NCI-H2107 treated with DMSO at 0.1 percent for 48 hours (cell line): ENCODE measurements at regions not wholly inside any gene's neighbourhood (a gene's known extent, or its start where the extent isn't known, plus 50 kb on each side); places are given as distances from the start of the nearest gene placed in this dataset.

Experiments
- DNase-seq: peaks from one replicate; lab custom pipeline; 2025; ENCODE audit not compliant: unreplicated experiment; lab: John Stamatoyannopoulos, UW

GRCh38 chr13:32859707-32860292, 156.4 kb upstream of the KL start:
- no peak for DNase-seq

- DNase-seq: no peak
Observed at GRCh38 chr13:32861304-32861703, 154.9 kb upstream of the KL start.

- DNase-seq: no peak
Observed at GRCh38 chr13:32863596-32863995, 152.6 kb upstream of the KL start.

GRCh38 chr13:32866921-32867320, 149.3 kb upstream of the KL start:
- DNase-seq: no peak

GRCh38 chr13:32877491-32877890, 138.7 kb upstream of the KL start:
- DNase-seq: no peak

- DNase-seq: no peak
Observed at GRCh38 chr13:32878163-32878562, 138.1 kb upstream of the KL start.

GRCh38 chr13:32880636-32881035, 135.6 kb upstream of the KL start:
- no peak for DNase-seq

GRCh38 chr13:32881074-32881776, 135.0 kb upstream of the KL start:
- DNase-seq: no peak

- peak; percentile 37 for DNase-seq
Observed at GRCh38 chr13:32881777-32882145, 134.5 kb upstream of the KL start.

GRCh38 chr13:32882691-32883090, 133.5 kb upstream of the KL start:
- DNase-seq: no peak

GRCh38 chr13:32883474-32883873, 132.7 kb upstream of the KL start:
- peak; percentile 45 for DNase-seq

- DNase-seq: no peak
Observed at GRCh38 chr13:32887617-32888016, 128.6 kb upstream of the KL start.

GRCh38 chr13:32889986-32890565, 126.1 kb upstream of the KL start:
- no peak for DNase-seq

GRCh38 chr13:32893176-32893575, 123.0 kb upstream of the KL start:
- DNase-seq: no peak

GRCh38 chr13:32894589-32895001, 121.6 kb upstream of the KL start:
- no peak for DNase-seq

GRCh38 chr13:32895296-32895695, 120.9 kb upstream of the KL start:
- no peak for DNase-seq

- peak; percentile 9 for DNase-seq
Observed at GRCh38 chr13:32897296-32897695, 118.9 kb upstream of the KL start.

GRCh38 chr13:32902029-32902780, 114.0 kb upstream of the KL start:
- no peak for DNase-seq

GRCh38 chr13:32902874-32903273, 113.3 kb upstream of the KL start:
- DNase-seq: no peak

- no peak for DNase-seq
Observed at GRCh38 chr13:32903720-32904119, 112.5 kb upstream of the KL start.

GRCh38 chr13:32904266-32904665, 112.0 kb upstream of the KL start:
- DNase-seq: no peak
